ENCODE measurements at regions not wholly inside any gene's neighbourhood (a gene's known extent, or its start where the extent isn't known, plus 50 kb on each side); places are given as distances from the start of the nearest gene placed in this dataset.
"Not testable (repeated sequence)": the region's sequence is repeated elsewhere in the genome, so short reads cannot be mapped to it uniquely, and the experiment has no call there.

DNA sequence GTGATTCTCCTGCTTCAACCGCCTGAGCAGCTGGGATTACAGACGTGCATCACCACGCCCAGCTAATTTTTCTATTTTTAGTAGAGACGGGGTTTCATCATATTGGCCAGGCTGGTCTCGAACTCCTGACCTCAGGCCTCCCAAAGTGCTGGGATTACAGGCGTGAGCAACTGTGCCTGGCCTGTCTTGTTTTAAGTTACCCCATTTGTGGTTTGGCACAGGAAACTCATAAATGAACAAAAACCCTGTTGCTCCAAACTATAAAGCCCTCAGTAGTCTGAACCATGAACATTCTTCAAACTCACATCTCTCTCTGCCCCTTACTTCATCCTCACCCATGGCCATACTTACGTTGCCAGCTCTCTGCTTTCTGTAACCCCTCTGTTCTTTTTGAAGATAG, 61.7 kb downstream of the RHOU start:
- intact Hi-C loops (cut with micrococcal nuclease): not testable (repeated sequence)

DNA sequence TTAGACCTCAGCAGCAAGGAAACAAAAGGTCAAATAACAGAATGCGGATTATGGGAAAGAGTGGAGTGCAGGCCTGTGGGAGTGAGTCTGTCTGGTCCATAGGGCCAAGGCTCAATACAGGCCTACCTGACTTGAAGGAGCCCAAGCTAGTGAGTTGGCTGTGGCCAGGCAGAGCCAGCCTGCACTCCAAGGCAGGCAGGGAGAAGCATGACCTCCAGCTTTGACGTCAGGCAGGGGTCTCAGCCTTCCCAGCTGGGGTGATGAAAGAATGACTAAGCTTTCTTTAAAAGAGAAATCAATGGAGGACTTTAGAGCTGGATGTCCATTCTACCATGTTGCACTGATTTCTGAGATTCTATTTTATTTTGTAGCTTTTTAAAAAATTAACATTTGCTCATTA, 62.8 kb downstream of the RHOU start:
- intact Hi-C loops (cut with micrococcal nuclease): no loop called here

DNA sequence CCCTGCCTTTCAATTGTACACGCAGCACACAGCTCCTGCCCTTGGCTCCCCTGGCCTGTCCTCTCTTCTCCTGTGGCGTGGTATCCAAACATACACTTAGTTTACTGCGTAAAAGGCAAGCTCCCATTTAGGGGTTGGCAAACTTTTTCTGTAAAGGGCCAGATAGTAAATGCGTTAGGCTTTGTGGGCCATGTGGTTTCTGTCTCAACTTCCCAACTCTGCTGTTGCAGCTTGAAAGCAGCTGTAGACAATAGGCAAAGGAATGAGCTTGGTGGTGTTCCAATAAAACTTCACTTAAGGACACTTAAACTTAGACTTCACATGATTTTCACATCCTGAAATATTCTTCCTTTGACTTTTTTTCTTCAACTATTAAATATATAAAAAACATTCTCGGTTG, 63.3 kb downstream of the RHOU start:
- intact Hi-C loops (cut with micrococcal nuclease): no loop called here

DNA sequence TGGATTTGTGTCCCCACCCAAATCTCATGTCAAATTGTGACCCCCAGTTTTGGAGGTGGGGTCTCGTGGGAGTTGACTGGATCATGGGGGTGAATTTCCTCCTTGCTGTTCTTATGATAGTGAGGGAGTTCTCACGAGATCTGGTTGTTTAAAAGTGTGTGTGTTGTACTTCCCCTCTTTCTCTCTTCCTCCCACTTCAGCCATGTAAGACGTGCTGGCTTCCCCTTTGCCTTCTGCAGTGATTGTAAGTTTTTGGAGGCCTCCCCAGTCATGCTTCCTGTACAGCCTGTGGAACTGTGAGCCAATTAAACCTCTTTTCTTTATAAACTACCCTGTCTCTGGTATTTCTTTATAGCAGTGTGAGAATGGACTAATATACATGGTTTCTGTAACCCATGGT, 64.6 kb downstream of the RHOU start:
- intact Hi-C loops (cut with micrococcal nuclease): no loop called here

DNA sequence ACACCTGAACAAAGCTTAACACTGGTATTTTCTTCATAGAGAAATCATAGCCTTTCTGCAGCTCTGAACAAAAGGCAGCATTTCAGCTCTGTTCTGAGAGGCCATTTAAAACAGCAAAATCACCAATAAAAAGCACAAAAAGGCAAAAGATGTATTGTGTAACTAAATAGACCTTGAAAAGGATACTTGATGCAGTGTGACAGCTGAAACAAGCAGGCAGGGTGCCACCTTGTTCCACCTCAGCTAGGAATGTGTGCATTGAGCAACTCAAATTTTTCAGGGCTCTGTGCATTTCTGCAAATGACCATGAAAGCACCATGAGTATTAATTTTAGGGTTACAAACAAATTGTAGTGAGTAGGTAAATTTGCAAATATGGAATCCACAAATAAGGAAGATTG, 65.8 kb downstream of the RHOU start:
- intact Hi-C loops (cut with micrococcal nuclease): no loop called here

DNA sequence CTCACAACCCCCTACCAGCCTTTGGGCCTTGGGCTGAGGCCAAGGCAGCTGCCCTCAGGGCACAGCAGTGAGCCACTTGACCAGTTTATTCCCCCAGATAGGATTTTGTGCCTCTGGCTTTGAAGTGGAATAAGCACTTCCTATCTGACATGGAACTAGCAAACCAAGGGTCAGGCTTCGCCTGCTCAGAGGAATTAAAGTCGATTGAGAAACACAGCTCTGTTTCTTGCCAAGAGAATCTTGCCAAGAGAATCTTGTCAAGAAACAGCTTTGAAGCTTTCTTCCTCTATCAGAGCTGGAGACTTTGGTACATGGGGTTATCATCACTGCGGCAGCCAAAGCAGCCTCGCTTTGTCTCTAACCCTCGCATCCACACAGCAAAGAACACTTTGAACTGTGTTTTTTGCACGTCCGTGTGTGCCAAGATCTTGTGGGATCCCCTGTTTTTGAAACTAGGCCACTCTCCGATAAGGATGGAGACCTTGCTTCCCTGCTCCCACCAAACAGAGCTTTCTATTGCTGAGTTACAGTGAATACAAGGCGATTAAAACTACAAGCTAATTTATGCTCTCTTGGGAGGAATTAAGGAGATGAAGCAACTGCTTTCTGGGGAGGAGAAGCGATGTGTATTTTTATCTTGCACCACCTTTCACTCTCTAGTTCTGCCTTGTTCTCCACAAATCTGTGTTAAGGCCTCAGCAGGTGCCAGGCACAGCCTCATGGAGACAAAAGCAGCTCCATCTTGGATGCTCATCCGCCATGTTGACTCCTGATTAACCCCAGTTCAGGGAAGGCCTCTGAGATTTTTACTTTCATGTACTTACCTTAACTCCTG, 67.3 kb downstream of the RHOU start:
- intact Hi-C loops (cut with micrococcal nuclease): no loop called here

DNA sequence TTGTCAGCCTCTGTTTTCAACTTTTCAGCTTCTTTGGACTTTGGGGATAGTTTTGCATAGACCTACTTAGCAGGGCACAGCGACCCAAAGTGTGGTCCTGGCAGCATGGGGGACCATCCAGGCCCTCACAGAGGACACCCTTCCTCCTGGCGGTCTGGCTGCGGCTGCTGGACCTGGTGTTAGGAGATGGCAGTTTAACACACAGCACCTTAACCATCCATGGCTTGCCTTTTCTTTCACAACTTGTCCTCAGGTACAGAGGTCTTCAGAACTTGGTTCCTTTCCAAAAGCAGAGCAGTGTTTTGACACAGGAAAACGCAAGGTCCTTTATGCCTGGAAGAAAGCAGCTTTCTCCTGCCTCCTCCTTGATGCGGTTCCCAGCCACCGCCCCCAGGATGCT, 68.1 kb downstream of the RHOU start:
- intact Hi-C loops (cut with micrococcal nuclease): no loop called here

DNA sequence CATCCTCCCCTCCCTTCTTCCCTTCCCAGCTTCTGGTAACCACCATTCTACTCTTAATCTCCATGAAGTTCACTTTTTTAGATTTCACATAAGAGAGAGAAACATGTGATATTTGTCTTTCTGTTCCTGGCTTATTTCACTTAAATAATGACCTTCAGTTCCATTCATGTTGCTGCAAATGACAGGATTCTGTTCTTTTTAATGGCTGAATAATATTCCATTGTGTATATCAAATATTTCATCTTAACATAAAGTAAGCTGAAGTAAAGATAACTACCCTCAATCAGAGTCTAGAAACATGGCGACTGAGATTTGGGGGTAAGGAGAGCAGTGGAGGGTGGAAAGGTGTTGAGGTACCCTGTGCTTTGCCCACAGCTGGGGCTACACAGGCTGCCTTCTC, 68.9 kb downstream of the RHOU start:
- intact Hi-C loops (cut with micrococcal nuclease): no loop called here

DNA sequence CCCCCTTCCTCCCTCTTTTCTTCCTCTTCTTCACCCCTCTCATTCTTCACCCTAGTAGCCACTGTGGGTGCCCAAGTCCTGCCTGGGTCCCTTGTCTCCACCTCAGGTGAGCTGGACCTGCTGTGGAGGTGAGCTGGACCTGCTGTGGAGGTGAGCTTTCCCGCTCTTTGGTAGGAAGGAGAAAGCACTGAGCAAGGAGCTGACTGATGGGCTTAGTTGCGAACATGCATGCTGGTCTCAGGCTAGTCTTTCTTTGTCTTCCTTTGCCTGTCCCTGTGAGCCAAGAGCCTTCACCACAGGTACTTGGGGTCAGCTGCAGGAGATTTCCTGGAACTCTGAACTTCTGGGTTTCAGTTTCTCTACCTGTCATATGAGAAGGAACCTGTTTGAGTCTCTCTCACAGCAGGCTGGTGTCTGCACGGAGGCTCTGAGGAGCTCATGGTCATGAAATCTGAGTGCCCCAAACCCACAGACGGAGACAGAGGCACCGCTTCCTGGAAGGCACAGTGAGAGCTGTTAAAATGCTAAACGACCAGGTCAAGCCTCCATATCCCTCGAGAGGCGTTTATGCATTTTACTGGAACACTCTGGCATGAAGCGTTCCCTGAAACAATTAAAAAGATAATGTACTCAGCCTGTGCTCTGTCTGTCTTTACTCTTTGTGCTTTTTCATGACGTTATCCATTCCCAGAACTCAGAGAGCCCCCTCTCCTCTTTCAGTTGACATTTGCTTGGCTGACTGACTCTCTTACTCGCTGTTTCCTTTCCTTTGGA, 69.5 kb downstream of the RHOU start:
- intact Hi-C loops (cut with micrococcal nuclease): loop anchor here (1.0 kb wide), 1 partner anchor 11 kb away; no protein-coding TSS in a partner anchor

DNA sequence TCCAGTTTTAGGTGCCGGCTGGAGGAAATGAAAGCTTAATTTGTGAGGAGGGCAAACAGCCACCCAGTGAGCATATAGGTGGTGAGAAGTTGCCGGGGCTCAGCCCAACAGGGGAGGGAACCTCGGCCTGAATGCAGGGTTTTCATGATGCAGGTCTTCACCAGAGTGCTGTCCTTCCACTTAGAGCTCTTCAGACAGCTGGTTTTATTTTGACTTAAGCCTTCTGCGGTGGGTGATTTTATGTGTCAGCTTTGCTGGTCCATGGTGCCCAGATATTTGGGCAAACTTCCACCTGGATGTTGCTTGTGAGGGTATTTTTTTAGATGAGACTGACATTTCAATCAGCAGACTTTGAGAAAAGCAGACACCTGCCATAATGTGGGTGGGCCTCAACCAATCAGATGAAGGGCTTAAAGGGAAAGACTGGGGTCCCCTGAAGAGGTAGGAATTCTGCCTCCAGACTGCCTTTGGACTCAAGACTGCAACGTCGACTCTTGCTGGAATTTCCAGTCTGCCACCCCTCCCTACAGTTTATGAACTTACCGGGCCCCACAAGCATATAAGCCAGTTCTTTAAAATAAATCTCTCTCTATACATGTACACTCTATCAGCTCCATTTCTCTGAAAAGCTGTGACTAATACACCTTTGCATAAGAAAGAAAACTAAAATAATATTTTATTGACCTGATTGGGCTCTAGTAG, 72.8 kb downstream of the RHOU start:
- intact Hi-C loops (cut with micrococcal nuclease): no loop called here

DNA sequence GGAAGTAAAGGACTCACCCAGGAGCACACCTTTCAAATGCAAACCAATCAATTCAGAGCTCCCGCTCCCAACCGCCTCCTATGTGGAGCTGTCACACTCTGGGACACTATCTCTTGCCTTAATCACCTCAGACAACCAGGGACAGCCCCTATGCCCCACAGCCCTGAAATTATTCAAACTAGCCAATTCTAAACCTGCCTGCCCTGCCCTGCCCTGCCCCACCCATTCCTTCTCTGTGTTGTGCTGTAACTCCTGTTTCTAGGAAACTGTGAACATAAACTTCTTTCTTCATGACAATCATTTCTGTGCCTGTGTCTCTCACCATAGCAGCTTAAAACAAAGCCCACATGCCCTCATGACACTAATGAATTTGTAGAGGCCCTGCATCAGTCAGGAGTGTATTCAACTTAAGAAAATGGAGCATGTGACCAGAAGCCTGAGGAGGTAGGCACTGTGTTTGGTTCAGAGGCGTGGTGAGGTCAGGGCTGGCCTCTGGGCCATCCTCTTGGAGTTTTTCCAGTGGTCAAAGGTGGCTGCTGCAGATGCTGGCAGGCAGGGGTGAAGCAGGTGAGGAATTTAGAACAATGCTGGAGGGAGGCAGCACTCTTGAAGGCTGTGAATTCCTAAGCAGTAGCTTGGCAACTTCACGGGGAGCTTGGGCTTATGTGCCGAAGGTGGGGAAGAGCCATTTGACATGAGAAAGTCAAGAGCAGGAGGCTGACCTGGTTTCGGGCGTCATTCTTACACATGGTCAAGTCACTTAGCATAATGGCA, 74.5 kb downstream of the RHOU start:
- intact Hi-C loops (cut with micrococcal nuclease): loop anchor here (2.0 to 5.0 kb wide), 2 partner anchors 15 to 73 kb away; partner anchors contain the start of gene RHOU

DNA sequence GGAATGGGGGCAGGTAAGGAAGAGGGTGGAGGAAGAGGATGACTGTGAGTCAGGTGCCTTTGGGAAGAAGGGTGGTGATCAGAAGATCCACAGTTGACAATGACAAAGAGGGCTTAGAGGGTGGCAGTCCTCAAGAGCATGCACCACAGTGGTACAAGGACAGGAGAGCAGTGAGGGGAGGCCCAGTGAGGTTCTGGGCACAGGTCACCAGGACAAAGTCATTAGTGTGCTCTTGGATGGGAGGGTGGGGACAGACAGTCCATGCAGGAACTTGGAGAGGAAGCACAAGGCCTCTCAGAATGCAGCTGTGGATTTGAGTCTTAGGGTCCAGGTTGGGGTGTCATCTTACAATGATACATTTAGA, 75.1 kb downstream of the RHOU start:
- intact Hi-C loops (cut with micrococcal nuclease): loop anchor here (2.0 to 5.0 kb wide), 2 partner anchors 16 to 73 kb away; partner anchors contain the start of gene RHOU

DNA sequence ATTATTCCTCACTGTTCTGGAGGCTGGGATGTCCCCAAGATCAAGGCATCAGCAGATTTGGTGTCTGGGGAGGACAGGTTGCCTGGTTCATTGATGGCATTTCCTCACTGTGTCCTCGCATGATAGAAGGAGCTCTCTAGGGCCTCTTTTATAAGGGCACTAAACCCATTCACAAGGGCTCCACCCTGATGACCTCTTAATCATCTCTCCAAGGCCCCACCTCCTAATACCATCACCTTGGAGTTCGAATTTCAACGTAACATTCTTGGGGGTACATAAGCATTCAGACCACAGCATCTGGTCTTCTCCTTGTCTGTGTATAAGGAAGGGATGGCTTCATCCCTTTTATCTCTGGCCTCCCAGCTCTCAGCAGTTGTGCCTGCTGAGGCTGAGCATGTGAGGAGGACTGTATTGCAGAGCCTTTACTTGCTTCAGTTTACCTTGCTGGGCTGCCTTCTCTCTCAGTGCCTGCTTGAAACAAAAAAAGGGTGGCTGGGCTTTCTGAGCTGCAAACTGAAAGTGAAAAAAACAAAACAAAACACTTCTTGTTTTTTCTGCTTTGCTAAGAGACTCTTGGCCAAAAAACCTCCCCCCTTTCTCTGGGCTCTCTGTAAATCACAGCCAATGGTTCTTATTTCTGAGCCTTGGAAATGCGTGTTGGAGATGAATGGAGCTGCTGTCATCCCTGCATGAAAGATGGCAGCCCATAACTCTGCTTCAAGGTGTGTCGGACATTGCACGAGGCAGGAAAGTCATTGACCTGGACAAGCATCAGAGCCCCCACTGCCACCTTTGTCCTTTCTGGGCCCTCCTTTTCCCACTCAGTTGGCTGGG, 75.8 kb downstream of the RHOU start:
- intact Hi-C loops (cut with micrococcal nuclease): loop anchor here (2.0 to 5.0 kb wide), 2 partner anchors 16 to 74 kb away; partner anchors contain the start of gene RHOU

DNA sequence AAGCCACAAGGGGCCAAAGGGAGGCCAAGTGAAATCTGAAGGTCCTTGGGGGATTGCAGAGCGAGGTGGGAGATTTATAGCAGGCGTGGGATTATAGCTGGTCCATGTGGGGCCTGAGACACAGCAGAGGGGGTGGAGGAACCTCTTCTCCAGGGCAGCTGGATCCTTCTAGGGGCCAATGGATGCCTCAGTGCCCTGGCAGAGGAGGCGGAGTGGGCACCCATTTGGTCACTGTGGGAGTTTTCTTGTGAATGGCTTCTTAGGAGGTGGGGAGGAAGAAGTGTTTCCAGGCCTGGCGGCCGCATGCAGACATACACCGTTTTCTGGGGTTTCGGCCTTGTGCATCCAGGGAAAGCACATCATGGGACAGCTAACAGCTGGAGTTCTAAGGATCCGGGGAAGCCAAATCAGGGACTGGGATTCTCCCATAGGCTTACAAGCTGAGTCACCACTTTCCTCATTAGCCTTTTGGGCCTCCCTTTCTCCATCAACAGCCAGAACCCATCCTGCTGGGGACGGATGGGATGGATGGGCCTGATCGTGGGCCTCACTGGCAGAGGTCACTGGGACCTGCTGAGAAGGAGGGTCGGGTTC, 76.5 kb downstream of the RHOU start:
- intact Hi-C loops (cut with micrococcal nuclease): loop anchor here (2.0 to 5.0 kb wide), 2 partner anchors 17 to 75 kb away; partner anchors contain the start of gene RHOU

DNA sequence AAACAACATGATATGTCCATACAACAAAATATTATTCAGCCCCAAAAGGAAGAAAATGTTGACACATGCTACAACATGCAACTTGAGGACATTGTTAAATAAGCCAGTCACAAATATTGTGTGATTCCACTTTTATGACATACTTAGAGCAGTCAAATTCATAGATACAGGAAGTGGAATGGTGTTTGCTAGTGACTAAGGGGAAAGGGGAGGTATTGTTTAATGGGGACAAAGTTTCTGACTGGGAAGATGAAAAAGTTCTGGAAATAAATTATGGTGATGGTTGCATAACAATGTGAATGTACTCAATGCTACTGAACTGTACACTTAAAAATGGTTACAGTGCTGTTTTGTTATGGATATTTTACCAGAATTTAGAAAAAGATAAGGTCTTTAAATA, 77.7 kb downstream of the RHOU start:
- intact Hi-C loops (cut with micrococcal nuclease): loop anchor here (5.0 kb wide), 1 partner anchor 76 kb away; the partner anchor contains the start of gene RHOU

DNA sequence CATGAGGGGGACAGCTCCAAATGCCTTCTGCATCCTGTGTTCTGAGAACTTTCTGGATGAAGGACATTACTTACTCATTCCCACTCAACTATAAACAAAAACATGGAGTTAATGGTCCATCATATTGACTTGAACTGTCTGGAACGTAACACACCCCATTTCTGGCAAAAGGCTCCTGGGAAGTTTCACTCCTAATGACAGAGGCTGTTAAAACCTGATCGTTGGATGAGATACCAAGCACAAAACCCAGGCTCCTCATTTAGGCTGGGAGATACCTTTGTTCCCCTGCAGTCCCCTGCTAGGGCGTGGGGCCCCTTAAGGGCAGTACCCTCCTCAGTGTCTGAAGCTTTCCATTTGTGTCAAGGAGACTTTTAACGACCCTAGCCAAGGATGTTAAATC, 78.9 kb downstream of the RHOU start:
- intact Hi-C loops (cut with micrococcal nuclease): loop anchor here (5.0 kb wide), 1 partner anchor 77 kb away; the partner anchor contains the start of gene RHOU

DNA sequence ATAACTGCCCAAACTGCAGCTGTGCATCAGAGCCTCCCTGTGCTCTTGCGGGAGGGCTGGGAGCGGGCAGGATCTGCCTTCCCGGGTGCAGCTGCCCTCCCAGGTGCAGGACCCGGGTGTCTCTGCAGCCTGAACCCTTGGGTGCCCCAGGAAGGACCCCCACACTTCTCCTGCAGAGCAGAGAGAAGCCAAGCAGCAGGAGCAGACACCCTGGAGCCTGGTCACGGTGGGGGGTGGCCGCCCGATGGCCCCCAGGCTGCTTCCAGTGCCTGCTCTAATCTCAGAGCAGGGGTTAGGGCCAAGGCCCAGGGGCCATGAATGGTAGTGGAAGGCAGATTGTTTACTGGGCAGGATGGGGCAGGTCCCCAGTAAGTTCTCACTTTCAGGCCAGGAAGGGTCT, 83.0 kb downstream of the RHOU start:
- intact Hi-C loops (cut with micrococcal nuclease): no loop called here

DNA sequence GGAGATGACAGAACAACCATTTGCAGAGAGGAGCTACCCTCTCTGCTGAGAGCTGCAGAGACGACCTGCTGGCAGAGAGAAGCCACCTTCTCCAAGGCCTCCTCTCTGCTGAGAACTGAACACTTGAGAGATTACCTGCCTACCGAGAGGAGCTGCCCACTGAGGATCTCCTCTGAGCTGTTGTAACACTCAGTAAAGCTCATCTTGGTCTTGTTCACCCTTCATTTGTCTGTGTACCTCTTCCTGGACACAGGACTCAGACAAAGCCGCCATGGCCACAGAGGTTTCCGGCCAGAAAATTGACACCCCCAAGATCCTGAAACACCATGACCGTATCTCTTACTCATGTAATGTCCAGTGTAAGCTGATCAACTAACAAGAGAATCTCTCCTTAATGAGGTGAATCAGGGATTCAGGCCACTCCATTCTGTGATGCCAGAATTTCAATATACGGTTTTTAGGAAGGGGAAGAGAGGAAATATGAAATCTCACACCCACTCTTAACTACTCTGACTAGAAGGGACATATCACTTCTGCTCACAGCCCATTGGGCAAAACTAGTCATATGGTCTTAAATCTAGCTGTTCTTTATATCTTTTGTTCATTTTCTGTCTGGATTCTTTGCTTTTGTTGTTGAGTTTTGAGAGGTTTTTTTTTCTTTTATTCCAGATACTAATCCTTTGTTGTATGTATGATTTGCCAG, 83.8 kb downstream of the RHOU start:
- intact Hi-C loops (cut with micrococcal nuclease): no loop called here

DNA sequence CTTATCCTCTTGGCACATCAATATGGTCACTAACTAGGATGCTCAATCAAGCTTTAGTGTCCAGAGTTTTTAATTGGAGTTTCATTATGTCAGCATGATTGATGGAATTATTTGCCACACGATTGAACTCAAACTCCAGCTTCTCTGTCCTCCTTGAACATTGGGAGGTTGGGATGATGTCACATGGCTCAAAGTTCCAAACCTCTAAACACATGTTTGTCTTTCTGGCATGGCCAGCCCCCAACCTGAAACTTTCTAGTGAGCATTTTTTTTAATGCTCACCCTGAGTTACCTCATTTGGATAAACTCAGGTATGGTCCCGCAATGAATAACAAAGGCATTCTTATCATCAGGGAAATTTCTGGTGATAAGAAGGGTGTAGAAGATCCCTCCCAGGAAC, 86.0 kb downstream of the RHOU start:
- intact Hi-C loops (cut with micrococcal nuclease): no loop called here
